ENCODE measurements at regions not wholly inside any gene's neighbourhood (a gene's known extent, or its start where the extent isn't known, plus 50 kb on each side); places are given as distances from the start of the nearest gene placed in this dataset.

DNA sequence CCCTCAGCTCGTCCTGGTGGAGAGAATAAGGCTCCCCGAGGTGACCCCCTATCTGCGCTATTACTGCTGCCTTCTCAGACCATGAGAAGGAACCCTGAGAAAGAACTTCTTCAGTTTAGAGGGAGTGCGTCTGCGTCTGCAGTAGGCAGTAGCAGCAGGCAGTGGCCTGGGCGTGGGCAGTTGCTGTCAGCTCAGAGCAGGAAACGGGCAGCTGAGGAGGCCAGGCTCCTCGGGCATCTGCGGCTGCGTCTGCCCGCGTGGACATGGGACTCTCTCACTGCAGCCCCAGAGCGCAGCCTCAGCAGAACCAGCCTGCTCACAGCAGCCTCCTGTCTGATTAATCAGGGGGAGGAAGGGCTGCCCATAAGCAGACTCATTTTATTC is 49.8 kb upstream of the FCN1 start:
- Mint-ChIP-seq H3K27ac (peak overlapping the region; percentile 79 to 86 (median 84)), H3K4me1 (peaks cover 19% of the 10 kb centered on the region), H3K9me3 (no peaks in the 10 kb centered on the region), H3K4me3 (peak overlapping the region; percentile 20 to 32 (median 28)), H3K27me3 (ENCODE audit: low read depth) (peaks cover 38% of the 10 kb centered on the region), H3K36me3 (ENCODE audit: low read depth) (no peaks in the 10 kb centered on the region)
- TF ChIP-seq, protein P1, sequence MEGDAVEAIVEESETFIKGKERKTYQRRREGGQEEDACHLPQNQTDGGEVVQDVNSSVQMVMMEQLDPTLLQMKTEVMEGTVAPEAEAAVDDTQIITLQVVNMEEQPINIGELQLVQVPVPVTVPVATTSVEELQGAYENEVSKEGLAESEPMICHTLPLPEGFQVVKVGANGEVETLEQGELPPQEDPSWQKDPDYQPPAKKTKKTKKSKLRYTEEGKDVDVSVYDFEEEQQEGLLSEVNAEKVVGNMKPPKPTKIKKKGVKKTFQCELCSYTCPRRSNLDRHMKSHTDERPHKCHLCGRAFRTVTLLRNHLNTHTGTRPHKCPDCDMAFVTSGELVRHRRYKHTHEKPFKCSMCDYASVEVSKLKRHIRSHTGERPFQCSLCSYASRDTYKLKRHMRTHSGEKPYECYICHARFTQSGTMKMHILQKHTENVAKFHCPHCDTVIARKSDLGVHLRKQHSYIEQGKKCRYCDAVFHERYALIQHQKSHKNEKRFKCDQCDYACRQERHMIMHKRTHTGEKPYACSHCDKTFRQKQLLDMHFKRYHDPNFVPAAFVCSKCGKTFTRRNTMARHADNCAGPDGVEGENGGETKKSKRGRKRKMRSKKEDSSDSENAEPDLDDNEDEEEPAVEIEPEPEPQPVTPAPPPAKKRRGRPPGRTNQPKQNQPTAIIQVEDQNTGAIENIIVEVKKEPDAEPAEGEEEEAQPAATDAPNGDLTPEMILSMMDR (IDR thresholded peaks at IDR 0.05; ENCODE audit: unreplicated experiment in 3 of 3) = no peak

DNA sequence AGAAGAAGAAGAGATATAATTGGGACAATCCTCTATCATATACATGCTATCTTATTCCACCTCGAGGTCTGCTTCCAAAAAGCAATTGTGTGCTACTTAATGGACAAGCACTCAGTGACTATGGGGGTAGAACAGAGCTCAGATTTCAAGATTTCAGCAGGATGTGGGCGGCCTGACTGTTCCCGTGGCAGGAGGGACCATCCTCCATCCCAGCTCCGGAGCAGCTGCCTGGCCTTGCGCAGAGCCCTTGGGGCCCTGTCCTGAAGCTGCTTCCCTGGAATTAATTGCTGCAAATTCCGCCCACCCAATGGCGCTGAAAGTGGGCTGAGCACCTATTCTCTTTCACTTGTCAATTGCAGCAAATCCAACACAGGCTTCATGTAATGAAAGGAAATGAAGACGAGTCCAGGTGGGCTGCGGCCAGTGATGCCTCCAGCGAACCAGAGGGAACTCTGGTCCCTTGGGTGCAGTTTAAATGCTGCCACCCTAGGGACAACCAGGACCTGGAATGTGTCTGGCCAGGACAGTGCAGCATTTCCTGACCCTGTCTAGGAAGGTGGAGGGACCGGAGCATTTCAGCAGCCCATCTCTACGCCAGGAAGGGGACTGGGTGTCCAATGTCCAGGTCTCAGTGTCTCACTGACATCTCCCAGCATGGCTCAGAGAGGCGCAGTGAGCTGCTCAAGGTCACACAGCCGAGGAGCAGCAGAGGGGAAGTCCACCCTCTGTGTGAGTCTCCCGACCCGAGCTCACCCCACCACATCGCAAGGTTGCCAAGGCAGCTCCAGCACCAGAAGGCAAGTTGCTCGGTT is 50.5 kb upstream of the FCN1 start:
- H3K9me3 Mint-ChIP-seq = no peaks in the 10 kb centered on the region

DNA sequence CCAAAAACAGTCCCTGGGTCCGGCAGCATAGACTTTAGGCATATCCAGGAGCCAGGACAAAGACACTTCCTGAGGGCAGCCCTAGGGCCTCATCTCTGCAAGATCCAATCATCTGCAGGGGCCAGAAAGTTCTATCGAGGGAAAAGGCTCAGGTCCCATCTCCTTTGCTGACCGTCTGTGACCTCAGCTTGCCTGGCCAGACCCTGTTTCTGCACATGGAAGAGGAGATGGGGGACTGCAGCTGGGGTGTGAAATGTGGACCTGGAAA is 51.0 kb upstream of the FCN1 start:
- TF ChIP-seq, protein P1 (IDR thresholded peaks at IDR 0.05; ENCODE audit: unreplicated experiment in 3 of 3) = no peak
- Mint-ChIP-seq H3K36me3 (ENCODE audit: low read depth) (no peaks in the 10 kb centered on the region), H3K4me3 (no peak overlapping the region), H3K27ac (no peak overlapping the region), H3K4me1 (peaks cover 19% of the 10 kb centered on the region), H3K27me3 (ENCODE audit: low read depth) (peaks cover 42% of the 10 kb centered on the region), H3K9me3 (no peaks in the 10 kb centered on the region)

More for the DNA sequence above, 50.5 kb upstream of the FCN1 start:
- peak overlapping the region; percentile 20 to 32 (median 28) for H3K4me3 Mint-ChIP-seq
- TF ChIP-seq, protein P1 (IDR thresholded peaks at IDR 0.05; ENCODE audit: unreplicated experiment in 3 of 3) = no peak
- H3K4me1 Mint-ChIP-seq = peaks cover 19% of the 10 kb centered on the region
- H3K36me3 Mint-ChIP-seq (ENCODE audit: low read depth) = no peaks in the 10 kb centered on the region
- H3K27me3 Mint-ChIP-seq (ENCODE audit: low read depth) = peaks cover 40% of the 10 kb centered on the region
- peak overlapping the region; percentile 79 to 86 (median 84) for H3K27ac Mint-ChIP-seq

DNA sequence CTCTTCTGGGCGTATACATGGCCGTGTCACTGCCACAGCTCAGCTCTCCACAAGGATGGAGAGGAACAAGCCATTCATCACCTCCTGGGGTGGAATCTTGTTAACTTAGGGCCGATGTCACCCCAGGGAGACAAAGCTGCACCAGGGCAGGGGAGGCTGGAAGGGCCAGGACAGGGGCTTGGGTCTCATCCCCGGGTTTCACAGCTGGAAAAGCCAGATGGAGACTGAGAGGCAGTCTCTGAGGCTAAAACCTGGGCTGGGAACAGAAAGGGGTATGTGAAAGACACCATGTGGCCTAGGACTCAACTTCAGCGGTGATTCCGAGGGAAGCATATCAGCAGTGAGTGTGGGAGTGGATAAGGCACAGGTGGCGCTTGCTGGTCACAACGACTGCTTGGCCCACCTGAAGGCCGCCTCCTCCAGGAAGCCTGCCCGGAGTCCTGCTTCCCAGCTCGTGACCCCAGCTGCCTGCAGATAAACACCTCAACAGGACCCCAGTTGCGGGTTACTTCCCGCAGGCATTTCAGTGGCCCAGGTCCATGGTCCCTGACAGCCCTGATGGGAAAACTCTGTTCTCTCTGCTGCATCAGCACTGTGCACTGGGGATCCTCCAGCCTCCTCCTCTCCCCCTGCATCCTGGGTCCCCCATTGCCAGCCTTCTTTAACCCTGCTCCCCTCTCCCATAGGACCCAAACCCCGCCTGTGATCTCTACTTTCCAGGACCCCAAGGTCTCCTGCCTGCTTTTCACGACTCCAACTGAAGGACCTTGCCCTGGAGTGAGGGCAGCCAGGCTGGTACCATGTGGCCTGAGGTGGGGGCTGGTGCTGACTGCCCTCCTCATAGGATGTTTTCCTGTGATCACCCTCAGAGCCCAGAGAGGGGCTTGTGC is 51.7 kb upstream of the FCN1 start:
- Mint-ChIP-seq H3K4me1 (peaks cover 19% of the 10 kb centered on the region), H3K4me3 (no peak overlapping the region), H3K9me3 (no peaks in the 10 kb centered on the region), H3K27me3 (ENCODE audit: low read depth) (peaks cover 43% of the 10 kb centered on the region), H3K27ac (peak overlapping the region in 1 of 3 experiments; percentile 39), H3K36me3 (ENCODE audit: low read depth) (no peaks in the 10 kb centered on the region)
- TF ChIP-seq, protein P1 (IDR thresholded peaks at IDR 0.05; ENCODE audit: unreplicated experiment in 3 of 3) = no peak

DNA sequence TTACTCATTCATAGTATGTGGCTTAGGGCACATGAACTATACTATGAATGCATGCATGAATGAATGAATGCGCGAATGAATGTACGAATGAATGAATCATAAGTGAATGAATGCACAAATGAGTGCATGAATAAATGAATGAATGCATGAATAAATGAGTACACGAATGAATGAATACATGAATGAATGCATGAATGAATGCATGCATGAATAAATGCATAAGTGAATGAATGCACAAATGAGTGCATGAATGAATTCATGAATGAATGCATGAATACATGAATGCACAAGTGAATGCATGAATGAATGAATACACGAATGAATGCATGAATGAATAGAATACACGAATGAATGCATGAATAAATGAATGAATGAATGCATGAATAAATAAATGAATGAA is 52.5 kb upstream of the FCN1 start:
- H3K27ac Mint-ChIP-seq = peak overlapping the region in 1 of 3 experiments; percentile 60
- H3K4me3 Mint-ChIP-seq = peak overlapping the region in 1 of 3 experiments; percentile 45
- peaks cover 19% of the 10 kb centered on the region for H3K4me1 Mint-ChIP-seq
- TF ChIP-seq, protein P1 (IDR thresholded peaks at IDR 0.05; ENCODE audit: unreplicated experiment in 3 of 3) = no peak
- H3K9me3 Mint-ChIP-seq = no peaks in the 10 kb centered on the region
- peaks cover 42% of the 10 kb centered on the region for H3K27me3 Mint-ChIP-seq (ENCODE audit: low read depth)
- no peaks in the 10 kb centered on the region for H3K36me3 Mint-ChIP-seq (ENCODE audit: low read depth)

All from nephron (organoid).